Gastroesophageal sphincter (tissue), 3 donors: ENCODE measurements at regions not wholly inside any gene's neighbourhood (a gene's known extent, or its start where the extent isn't known, plus 50 kb on each side); places are given as distances from the start of the nearest gene placed in this dataset.

Experiments used
- CTCF ChIP-seq, 4 experiments: fragments of 200-600 bp in 2 of 4; fragments of 450-650 bp in 2 of 4; sonication (generic) in 1 of 4; IDR thresholded peaks; one replicate each; pipeline ENCODE4 v1.5.1; 2017 to 2019; ENCODE audit warnings: antibody characterized with exemption in 4 of 4, mild to moderate bottlenecking in 2 of 4, moderate library complexity in 2 of 4
- EP300 ChIP-seq: sonication (generic); formaldehyde crosslinking; IDR thresholded peaks from one replicate; pipeline ENCODE4 v1.6.1; 2017; ENCODE audit warnings: antibody characterized with exemption, mild to moderate bottlenecking
- POLR2A ChIP-seq, 2 donors: fragments of 450-650 bp; IDR thresholded peaks; one replicate each; pipeline ENCODE4 v1.6.1; 2017; ENCODE audit warnings: antibody characterized with exemption in 2 of 2, mild to moderate bottlenecking in 2 of 2, moderate library complexity in 1 of 2

- no peak for TF ChIP-seq POLR2A (IDR thresholded peaks at IDR 0.05)
- TF ChIP-seq CTCF (IDR thresholded peaks at IDR 0.05) = no peak
- TF ChIP-seq EP300 = no peak
Observed at GRCh38 chr6:142617158-142617557, 315.4 kb downstream of the ADGRG6 start.
